ENCODE measurements at regions not wholly inside any gene's neighbourhood (a gene's known extent, or its start where the extent isn't known, plus 50 kb on each side); places are given as distances from the start of the nearest gene placed in this dataset.
A peak's percentile ranks its signal among the peaks of the same experiment; 100 is the strongest.

DNA sequence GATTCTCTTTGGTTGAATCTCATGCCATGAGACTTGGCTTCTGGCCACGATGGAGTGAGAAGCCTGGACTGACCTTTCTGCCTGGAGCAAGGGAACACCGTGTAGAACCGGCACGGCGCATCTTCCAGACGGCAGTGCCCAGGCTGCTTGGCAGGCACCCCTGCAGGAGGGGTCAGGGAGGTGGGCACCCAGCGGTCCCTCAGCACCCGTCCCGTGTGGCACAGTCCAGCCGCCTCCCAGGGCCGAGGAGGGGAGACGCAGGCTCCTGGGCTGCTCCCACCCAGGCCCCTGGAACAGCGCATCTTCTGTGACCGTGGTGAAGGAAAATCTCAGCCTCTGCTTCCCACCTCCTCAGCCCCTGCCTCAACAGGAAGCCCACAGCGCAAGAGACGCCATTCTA is 95.7 kb downstream of the CMPK2 start:
- H3K27me3 ChIP-seq: no peaks in the 10 kb centered on the region
- H3K9me3 ChIP-seq: no peaks in the 10 kb centered on the region
- no peaks in the 10 kb centered on the region for H3K36me3 ChIP-seq
- TF ChIP-seq CTCF (IDR thresholded peaks at IDR 0.05): no peak
- no peak for TF ChIP-seq POLR2A (IDR thresholded peaks at IDR 0.05)
- no peaks in the 10 kb centered on the region for H3K4me1 ChIP-seq
- no peak overlapping the region for H3K4me3 ChIP-seq
- H3K27ac ChIP-seq: no peak overlapping the region
- no peak for DNase-seq

- no peak overlapping the region for H3K4me3 ChIP-seq
Measured at GRCh38 chr2:6771634-6772611, 93.8 kb downstream of the CMPK2 start.

DNA sequence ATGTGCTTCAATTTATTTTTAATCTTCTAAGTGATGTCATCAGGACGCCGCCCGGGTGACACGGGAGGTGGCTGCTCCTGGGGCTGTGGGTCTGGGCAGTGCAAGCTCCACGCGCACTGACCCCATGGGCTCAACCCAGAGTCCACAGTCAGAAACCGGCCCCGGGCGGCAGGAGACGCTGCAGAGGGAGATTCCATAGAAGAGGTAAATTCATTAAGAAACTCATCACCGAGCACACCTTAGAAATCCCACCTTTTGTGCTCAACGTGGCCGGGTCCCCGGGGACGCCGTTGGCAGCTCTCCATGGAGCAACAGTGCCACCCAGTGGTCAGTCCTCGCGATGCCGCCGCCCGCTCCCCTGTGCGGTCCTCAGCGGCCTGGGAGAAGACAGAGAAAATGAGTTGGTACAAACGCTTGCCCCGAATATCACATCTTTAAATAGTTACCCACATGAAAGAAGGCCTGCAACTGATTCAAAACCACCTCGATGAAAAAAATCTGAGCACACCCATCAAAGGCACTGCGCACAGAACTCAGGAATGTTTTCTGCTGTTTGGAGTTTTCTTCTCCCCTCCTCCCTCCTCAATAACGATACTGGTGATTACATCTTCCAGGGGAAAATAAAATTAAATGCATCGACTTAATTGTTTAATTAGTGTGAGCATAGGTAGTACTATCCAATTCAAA is 92.6 kb downstream of the CMPK2 start:
- no peaks in the 10 kb centered on the region for H3K4me1 ChIP-seq
- no peaks in the 10 kb centered on the region for H3K36me3 ChIP-seq
- H3K9me3 ChIP-seq: no peaks in the 10 kb centered on the region
- H3K27me3 ChIP-seq: no peaks in the 10 kb centered on the region
- TF ChIP-seq CTCF (IDR thresholded peaks at IDR 0.05) (peak; percentile 49 to 84 (median 79)), POLR2A (IDR thresholded peaks at IDR 0.05) (no peak)
- H3K27ac ChIP-seq: no peak overlapping the region
- peak; percentile 41 to 70 (median 69) for DNase-seq
- H3K4me3 ChIP-seq: no peak overlapping the region

More at GRCh38 chr2:6771634-6772611, 93.8 kb downstream of the CMPK2 start:
- Histone ChIP-seq H3K4me1 (no peaks in the 10 kb centered on the region), H3K36me3 (no peaks in the 10 kb centered on the region), H3K9me3 (no peaks in the 10 kb centered on the region), H3K27ac (no peak overlapping the region), H3K27me3 (no peaks in the 10 kb centered on the region)
- TF ChIP-seq CTCF (IDR thresholded peaks at IDR 0.05) (no peak), POLR2A (IDR thresholded peaks at IDR 0.05) (no peak)
- no peak for DNase-seq

GRCh38 chr2:6773694-6774044 is 92.0 kb downstream of the CMPK2 start:
- DNase-seq: no peak
- no peaks in the 10 kb centered on the region for H3K36me3 ChIP-seq
- H3K27me3 ChIP-seq: no peaks in the 10 kb centered on the region
- TF ChIP-seq POLR2A (IDR thresholded peaks at IDR 0.05) (no peak), CTCF (IDR thresholded peaks at IDR 0.05) (no peak)
- no peaks in the 10 kb centered on the region for H3K9me3 ChIP-seq
- H3K4me1 ChIP-seq: no peaks in the 10 kb centered on the region
- no peak overlapping the region for H3K27ac ChIP-seq
- H3K4me3 ChIP-seq: no peak overlapping the region

DNA sequence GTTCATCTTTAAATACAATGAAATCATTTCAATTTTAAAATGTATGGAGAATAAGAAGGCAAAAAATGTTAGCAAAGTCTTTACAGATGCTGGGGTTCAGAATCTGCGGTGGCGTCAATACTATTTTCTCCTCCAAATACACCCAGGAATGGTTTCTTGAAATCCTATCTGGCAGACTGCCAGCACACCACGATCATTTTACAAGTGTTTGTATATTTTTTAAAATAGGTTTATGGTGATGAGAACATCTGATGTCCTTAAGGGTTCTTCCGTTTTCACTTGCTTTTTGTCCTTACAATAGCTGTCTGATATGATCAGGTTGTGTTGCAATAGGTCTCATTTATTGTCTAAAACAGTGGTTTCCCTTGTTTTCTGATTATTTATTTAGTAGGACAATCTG is 89.6 kb downstream of the CMPK2 start:
- Histone ChIP-seq H3K4me1 (no peaks in the 10 kb centered on the region), H3K27ac (no peak overlapping the region), H3K36me3 (no peaks in the 10 kb centered on the region), H3K9me3 (no peaks in the 10 kb centered on the region), H3K4me3 (no peak overlapping the region), H3K27me3 (no peaks in the 10 kb centered on the region)
- no peak for TF ChIP-seq POLR2A (IDR thresholded peaks at IDR 0.05)
- no peak for TF ChIP-seq CTCF (IDR thresholded peaks at IDR 0.05)
- no peak for DNase-seq

Data from Peyer's patch (tissue), 4 donors.